NCI-H510A treated with DMSO at 0.1 percent for 48 hours (cell line): ENCODE measurements at regions not wholly inside any gene's neighbourhood (a gene's known extent, or its start where the extent isn't known, plus 50 kb on each side); places are given as distances from the start of the nearest gene placed in this dataset.
"Not testable (repeated sequence)": the region's sequence is repeated elsewhere in the genome, so short reads cannot be mapped to it uniquely, and the experiment has no call there.

Experiments
- DNase-seq: peaks from one replicate; lab custom pipeline; 2025; lab: John Stamatoyannopoulos, UW

GRCh38 chr22:33221568-33221967 lies 163.4 kb upstream of the SYN3 start:
- no peak for DNase-seq

GRCh38 chr22:33220476-33221080 lies 162.4 kb upstream of the SYN3 start:
- DNase-seq = no peak

- DNase-seq = no peak
Measured at GRCh38 chr22:33219648-33220384, 161.6 kb upstream of the SYN3 start.

GRCh38 chr22:33213383-33214075 lies 155.3 kb upstream of the SYN3 start:
- no peak for DNase-seq

- DNase-seq = peak; percentile 56
Measured at GRCh38 chr22:33209930-33210784, 152.0 kb upstream of the SYN3 start.

GRCh38 chr22:33204408-33204807 lies 146.2 kb upstream of the SYN3 start:
- DNase-seq = no peak

GRCh38 chr22:33202455-33202854 lies 144.3 kb upstream of the SYN3 start:
- DNase-seq = no peak

GRCh38 chr22:33194529-33195077 lies 136.4 kb upstream of the SYN3 start:
- DNase-seq = no peak

GRCh38 chr22:33192156-33192555 lies 134.0 kb upstream of the SYN3 start:
- DNase-seq = no peak

GRCh38 chr22:33188326-33188725 lies 130.1 kb upstream of the SYN3 start:
- DNase-seq = no peak

- DNase-seq = no peak
Measured at GRCh38 chr22:33186816-33187215, 128.6 kb upstream of the SYN3 start.

- DNase-seq = no peak
Measured at GRCh38 chr22:33180356-33180755, 122.2 kb upstream of the SYN3 start.

GRCh38 chr22:33167998-33168790 lies 110.0 kb upstream of the SYN3 start:
- no peak for DNase-seq

- no peak for DNase-seq
Measured at GRCh38 chr22:33166206-33166605, 108.0 kb upstream of the SYN3 start.

- DNase-seq = peak; percentile 73
Measured at GRCh38 chr22:33163815-33164214, 105.6 kb upstream of the SYN3 start.

- no peak for DNase-seq
Measured at GRCh38 chr22:33162196-33162595, 104.0 kb upstream of the SYN3 start.

- DNase-seq = no peak
Measured at GRCh38 chr22:33160525-33160924, 102.3 kb upstream of the SYN3 start.

- not testable (repeated sequence) for DNase-seq
Measured at GRCh38 chr22:33154967-33155366, 96.8 kb upstream of the SYN3 start.

GRCh38 chr22:33149611-33150010 lies 91.4 kb upstream of the SYN3 start:
- no peak for DNase-seq

GRCh38 chr22:33144721-33145120 lies 86.5 kb upstream of the SYN3 start:
- DNase-seq = no peak
